Vagina (tissue), 2 donors: ENCODE measurements at regions not wholly inside any gene's neighbourhood (a gene's known extent, or its start where the extent isn't known, plus 50 kb on each side); places are given as distances from the start of the nearest gene placed in this dataset.

ENCODE experiments used
- CTCF ChIP-seq, 3 experiments: fragments of 450-650 bp in 2 of 3; fragments of 200-600 bp in 1 of 3; sonication (generic) in 1 of 3; IDR thresholded peaks; one replicate each; pipeline ENCODE4 v1.5.1; 2017 to 2019; ENCODE audit warnings: antibody characterized with exemption in 3 of 3, mild to moderate bottlenecking in 2 of 3, moderate library complexity in 2 of 3
- POLR2A ChIP-seq, 2 donors: fragments of 450-650 bp; IDR thresholded peaks; one replicate each; pipeline ENCODE4 v1.6.1; 2017; ENCODE audit warnings: antibody characterized with exemption in 2 of 2, mild to moderate bottlenecking in 2 of 2, moderate library complexity in 2 of 2
- POLR2AphosphoS5 ChIP-seq, 2 donors: sonication (generic); formaldehyde crosslinking; IDR thresholded peaks; one replicate each; pipeline ENCODE4 v1.9.0; 2017; ENCODE audit warnings: antibody characterized with exemption in 2 of 2, mild to moderate bottlenecking in 2 of 2, low read depth in 1 of 2; ENCODE audit not compliant: insufficient read depth in 1 of 2

GRCh38 chr6:166834049-166834448 is 122.3 kb downstream of the RNASET2 start:
- TF ChIP-seq CTCF (IDR thresholded peaks at IDR 0.05), result no peak
- TF ChIP-seq POLR2AphosphoS5 (IDR thresholded peaks at IDR 0.05; ENCODE audit: insufficient read depth in 1 of 2, low read depth in 1 of 2), result no peak
- TF ChIP-seq POLR2A (IDR thresholded peaks at IDR 0.05), result no peak
